Activated CD8-positive, alpha-beta memory T cell treated with anti-CD3 and anti-CD28 coated beads, Interleukin-2, amount 50 U/mL, for 24 hours (primary cell): ENCODE measurements at regions not wholly inside any gene's neighbourhood (a gene's known extent, or its start where the extent isn't known, plus 50 kb on each side); places are given as distances from the start of the nearest gene placed in this dataset.
"Not testable (repeated sequence)": the region's sequence is repeated elsewhere in the genome, so short reads cannot be mapped to it uniquely, and the experiment has no call there.

Source experiments
- DNase-seq: peaks from one replicate; pipeline ENCODE4 v3.0.0-alpha.2; 2020; ENCODE audit errors: extremely low read depth

- no peak for DNase-seq
These were observed 267.9 kb upstream of the TCERG1L start for GRCh38 chr10:131579251-131580071.

GRCh38 chr10:131580076-131580652, 268.6 kb upstream of the TCERG1L start:
- DNase-seq: no peak

- DNase-seq: no peak
These were observed 269.2 kb upstream of the TCERG1L start for GRCh38 chr10:131580674-131581073.

GRCh38 chr10:131581547-131581946, 270.0 kb upstream of the TCERG1L start:
- not testable (repeated sequence) for DNase-seq

GRCh38 chr10:131584287-131584686, 272.8 kb upstream of the TCERG1L start:
- DNase-seq: no peak

GRCh38 chr10:131585761-131586160, 274.2 kb upstream of the TCERG1L start:
- DNase-seq: no peak

GRCh38 chr10:131586958-131587357, 275.4 kb upstream of the TCERG1L start:
- DNase-seq: no peak

GRCh38 chr10:131587976-131588680, 276.6 kb upstream of the TCERG1L start:
- no peak for DNase-seq

GRCh38 chr10:131588704-131589220, 277.2 kb upstream of the TCERG1L start:
- no peak for DNase-seq

- no peak for DNase-seq
These were observed 279.0 kb upstream of the TCERG1L start for GRCh38 chr10:131590567-131590966.

- no peak for DNase-seq
These were observed 280.4 kb upstream of the TCERG1L start for GRCh38 chr10:131591936-131592335.

- no peak for DNase-seq
These were observed 291.6 kb upstream of the PPP2R2D start for GRCh38 chr10:131609176-131609575.

- DNase-seq: no peak
These were observed 285.7 kb upstream of the PPP2R2D start for GRCh38 chr10:131615150-131615549.

- DNase-seq: no peak
These were observed 284.8 kb upstream of the PPP2R2D start for GRCh38 chr10:131616040-131616439.

- DNase-seq: no peak
These were observed 283.5 kb upstream of the PPP2R2D start for GRCh38 chr10:131617113-131617858.

GRCh38 chr10:131618587-131619267, 282.1 kb upstream of the PPP2R2D start:
- no peak for DNase-seq

GRCh38 chr10:131620314-131620713, 280.5 kb upstream of the PPP2R2D start:
- no peak for DNase-seq

- DNase-seq: no peak
These were observed 279.9 kb upstream of the PPP2R2D start for GRCh38 chr10:131620904-131621303.

GRCh38 chr10:131621784-131622624, 278.8 kb upstream of the PPP2R2D start:
- DNase-seq: no peak

GRCh38 chr10:131625041-131625440, 275.8 kb upstream of the PPP2R2D start:
- DNase-seq: no peak
